Colonic mucosa (tissue), 4 donors: ENCODE measurements at regions not wholly inside any gene's neighbourhood (a gene's known extent, or its start where the extent isn't known, plus 50 kb on each side); places are given as distances from the start of the nearest gene placed in this dataset.

Source experiments
- DNase-seq: peaks from one replicate; pipeline ENCODE4 v3.0.0-alpha.2; 2020
- H3K27ac ChIP-seq: fragments of 200-600 bp; one replicate; pipeline ENCODE4 v1.8.0; 2021
- H3K27me3 ChIP-seq: fragments of 200-600 bp; one replicate; pipeline ENCODE4 v1.8.0; 2021
- H3K36me3 ChIP-seq: fragments of 200-600 bp; one replicate; pipeline ENCODE4 v1.8.0; 2021
- H3K4me1 ChIP-seq: fragments of 200-600 bp; one replicate; pipeline ENCODE4 v1.8.0; 2021; ENCODE audit warnings: mild to moderate bottlenecking
- H3K4me3 ChIP-seq: fragments of 200-600 bp; one replicate; pipeline ENCODE4 v1.8.0; 2021
- H3K9ac ChIP-seq, 2 donors: one replicate each; pipeline ENCODE4 v1.7.0; 2013; ENCODE audit warnings: control low read depth in 2 of 2, low read depth in 2 of 2, low read length in 2 of 2
- H3K9me3 ChIP-seq: fragments of 200-600 bp; one replicate; pipeline ENCODE4 v1.8.0; 2021
- intact Hi-C: fragments of 100-400 bp; cut with DNase I; formaldehyde crosslinking; loops from one replicate; pipeline ENCODE4 v1.14.1; 2022
- TF ChIP-seq, protein P1 (sequence below): fragments of 200-600 bp; IDR thresholded peaks from one replicate; pipeline ENCODE4 v1.8.0; 2022; ENCODE audit warnings: antibody characterized with exemption, mild to moderate bottlenecking
- donor health status: healthy.
- donor health status: DM: no; HTN: no; CAD: no.
- donor health status: DM: no; HTN: no; CAD: no.

- H3K27ac ChIP-seq: no peak overlapping the region
- intact Hi-C loops: no loop called here
- no peaks in the 10 kb centered on the region for H3K9me3 ChIP-seq
- H3K36me3 ChIP-seq: no peaks in the 10 kb centered on the region
- H3K27me3 ChIP-seq: no peaks in the 10 kb centered on the region
- no peak overlapping the region for H3K4me3 ChIP-seq
- DNase-seq: no peak
- H3K4me1 ChIP-seq: no peaks in the 10 kb centered on the region
- H3K9ac ChIP-seq: no peak overlapping the region
- TF ChIP-seq, protein P1, sequence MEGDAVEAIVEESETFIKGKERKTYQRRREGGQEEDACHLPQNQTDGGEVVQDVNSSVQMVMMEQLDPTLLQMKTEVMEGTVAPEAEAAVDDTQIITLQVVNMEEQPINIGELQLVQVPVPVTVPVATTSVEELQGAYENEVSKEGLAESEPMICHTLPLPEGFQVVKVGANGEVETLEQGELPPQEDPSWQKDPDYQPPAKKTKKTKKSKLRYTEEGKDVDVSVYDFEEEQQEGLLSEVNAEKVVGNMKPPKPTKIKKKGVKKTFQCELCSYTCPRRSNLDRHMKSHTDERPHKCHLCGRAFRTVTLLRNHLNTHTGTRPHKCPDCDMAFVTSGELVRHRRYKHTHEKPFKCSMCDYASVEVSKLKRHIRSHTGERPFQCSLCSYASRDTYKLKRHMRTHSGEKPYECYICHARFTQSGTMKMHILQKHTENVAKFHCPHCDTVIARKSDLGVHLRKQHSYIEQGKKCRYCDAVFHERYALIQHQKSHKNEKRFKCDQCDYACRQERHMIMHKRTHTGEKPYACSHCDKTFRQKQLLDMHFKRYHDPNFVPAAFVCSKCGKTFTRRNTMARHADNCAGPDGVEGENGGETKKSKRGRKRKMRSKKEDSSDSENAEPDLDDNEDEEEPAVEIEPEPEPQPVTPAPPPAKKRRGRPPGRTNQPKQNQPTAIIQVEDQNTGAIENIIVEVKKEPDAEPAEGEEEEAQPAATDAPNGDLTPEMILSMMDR: no peak
Measured at GRCh38 chr3:182709306-182709705, 84.0 kb upstream of the ATP11B start.

- no peaks in the 10 kb centered on the region for H3K4me1 ChIP-seq
- H3K27ac ChIP-seq: no peak overlapping the region
- TF ChIP-seq, protein P1: peak; percentile 45
- intact Hi-C loops: loop anchor here (5.0 kb wide), 1 partner anchor 127 kb away; no protein-coding TSS in a partner anchor
- H3K9me3 ChIP-seq: no peaks in the 10 kb centered on the region
- H3K27me3 ChIP-seq: no peaks in the 10 kb centered on the region
- no peak for DNase-seq
- H3K36me3 ChIP-seq: no peaks in the 10 kb centered on the region
- H3K9ac ChIP-seq: no peak overlapping the region
- H3K4me3 ChIP-seq: no peak overlapping the region
Measured at GRCh38 chr3:182710557-182711157, 82.6 kb upstream of the ATP11B start.

DNA sequence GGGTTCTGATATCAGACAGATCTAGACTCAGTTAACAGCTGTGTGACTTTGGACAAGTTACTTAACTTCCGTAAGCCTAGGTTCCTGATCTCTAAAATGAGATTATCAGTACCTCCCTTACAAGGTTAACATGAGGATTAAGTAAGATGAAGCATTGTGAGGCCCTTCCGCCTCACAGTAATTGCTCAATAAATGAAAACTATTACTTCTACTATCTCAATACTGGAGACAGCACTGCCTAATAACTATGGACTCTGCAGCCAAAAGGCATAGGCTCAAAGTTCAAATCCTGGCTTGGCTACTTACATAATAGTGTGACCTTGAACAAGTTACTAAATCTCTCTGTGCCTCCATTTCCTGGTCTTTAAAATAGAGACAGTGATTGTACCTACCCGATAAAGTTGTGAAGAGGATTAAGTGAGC is 82.0 kb upstream of the ATP11B start:
- intact Hi-C loops: loop anchor here (5.0 kb wide), 1 partner anchor 126 kb away; no protein-coding TSS in a partner anchor
- TF ChIP-seq, protein P1: no peak
- Histone ChIP-seq H3K36me3 (no peaks in the 10 kb centered on the region), H3K9me3 (no peaks in the 10 kb centered on the region), H3K27me3 (no peaks in the 10 kb centered on the region), H3K4me1 (no peaks in the 10 kb centered on the region), H3K4me3 (no peak overlapping the region), H3K27ac (no peak overlapping the region), H3K9ac (no peak overlapping the region)
- DNase-seq: no peak

DNA sequence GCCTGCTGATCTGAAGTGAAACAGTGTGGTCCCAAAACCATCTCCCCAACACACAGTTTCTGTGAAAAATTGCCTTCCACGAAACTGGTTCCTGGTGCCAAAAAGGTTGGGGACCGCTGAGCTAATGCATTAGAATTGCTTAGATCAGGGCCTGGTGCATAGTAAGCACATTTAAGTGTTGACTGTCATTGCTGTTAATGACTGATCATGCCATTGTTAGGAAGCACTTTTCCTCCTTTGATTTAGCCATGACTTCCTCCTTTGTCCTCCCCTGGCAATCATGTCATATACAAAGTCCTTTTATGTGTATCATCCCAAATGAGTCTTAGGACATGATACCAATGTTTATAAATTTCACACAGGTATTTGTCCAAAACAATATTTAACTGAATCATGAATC is 81.5 kb upstream of the ATP11B start:
- H3K4me3 ChIP-seq: no peak overlapping the region
- no peaks in the 10 kb centered on the region for H3K27me3 ChIP-seq
- H3K27ac ChIP-seq: no peak overlapping the region
- no peaks in the 10 kb centered on the region for H3K36me3 ChIP-seq
- no peak for DNase-seq
- no peak overlapping the region for H3K9ac ChIP-seq
- intact Hi-C loops: loop anchor here (5.0 kb wide), 1 partner anchor 125 kb away; no protein-coding TSS in a partner anchor
- H3K4me1 ChIP-seq: no peaks in the 10 kb centered on the region
- H3K9me3 ChIP-seq: no peaks in the 10 kb centered on the region
- TF ChIP-seq, protein P1: no peak

DNA sequence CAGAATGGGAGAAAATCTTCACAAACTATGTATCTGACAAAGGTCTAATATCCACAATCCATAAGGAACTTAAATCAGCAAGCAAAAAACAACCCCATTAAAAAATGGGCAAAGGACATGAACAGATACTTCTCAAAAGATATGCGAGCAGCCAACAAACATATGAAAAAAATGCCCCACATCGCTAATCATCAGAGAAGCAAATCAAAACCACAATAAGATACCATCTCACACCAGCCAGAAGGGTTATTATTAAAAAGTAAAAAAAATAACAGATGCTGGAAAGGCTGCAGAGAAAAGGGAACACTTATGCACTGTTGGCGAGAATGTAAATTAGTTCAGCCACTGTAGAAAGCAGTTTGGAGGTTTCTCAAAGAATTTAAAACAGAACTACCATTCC is 80.2 kb upstream of the ATP11B start:
- intact Hi-C loops: loop anchor here (5.0 kb wide), 1 partner anchor 124 kb away; no protein-coding TSS in a partner anchor

More for the DNA sequence above, 80.2 kb upstream of the ATP11B start:
- Histone ChIP-seq H3K4me3 (no peak overlapping the region), H3K4me1 (no peaks in the 10 kb centered on the region), H3K27ac (no peak overlapping the region), H3K36me3 (no peaks in the 10 kb centered on the region), H3K9ac (no peak overlapping the region), H3K9me3 (no peaks in the 10 kb centered on the region), H3K27me3 (no peaks in the 10 kb centered on the region)
- TF ChIP-seq, protein P1: no peak
- no peak for DNase-seq
